Gastrocnemius medialis (tissue), 4 donors: ENCODE measurements at regions not wholly inside any gene's neighbourhood (a gene's known extent, or its start where the extent isn't known, plus 50 kb on each side); places are given as distances from the start of the nearest gene placed in this dataset.

Experiments
- POLR2A ChIP-seq, 2 donors: fragments of 450-650 bp; IDR thresholded peaks; one replicate each; pipeline ENCODE4 v1.6.1; 2017; ENCODE audit warnings: antibody characterized with exemption in 2 of 2, mild to moderate bottlenecking in 2 of 2, moderate library complexity in 2 of 2
- TF ChIP-seq, protein P1 (sequence below), 5 experiments: fragments of 450-650 bp in 3 of 5; fragments of 200-600 bp in 2 of 5; sonication (generic) in 2 of 5; IDR thresholded peaks in 4 of 5; conservative IDR thresholded peaks in 1 of 5; 1 replicate in 4 of 5; 2 replicates in 1 of 5; pipeline ENCODE4 v1.5.1; 2016 to 2019; ENCODE audit warnings: antibody characterized with exemption in 5 of 5, mild to moderate bottlenecking in 3 of 5, moderate library complexity in 3 of 5

- TF ChIP-seq, protein P1, sequence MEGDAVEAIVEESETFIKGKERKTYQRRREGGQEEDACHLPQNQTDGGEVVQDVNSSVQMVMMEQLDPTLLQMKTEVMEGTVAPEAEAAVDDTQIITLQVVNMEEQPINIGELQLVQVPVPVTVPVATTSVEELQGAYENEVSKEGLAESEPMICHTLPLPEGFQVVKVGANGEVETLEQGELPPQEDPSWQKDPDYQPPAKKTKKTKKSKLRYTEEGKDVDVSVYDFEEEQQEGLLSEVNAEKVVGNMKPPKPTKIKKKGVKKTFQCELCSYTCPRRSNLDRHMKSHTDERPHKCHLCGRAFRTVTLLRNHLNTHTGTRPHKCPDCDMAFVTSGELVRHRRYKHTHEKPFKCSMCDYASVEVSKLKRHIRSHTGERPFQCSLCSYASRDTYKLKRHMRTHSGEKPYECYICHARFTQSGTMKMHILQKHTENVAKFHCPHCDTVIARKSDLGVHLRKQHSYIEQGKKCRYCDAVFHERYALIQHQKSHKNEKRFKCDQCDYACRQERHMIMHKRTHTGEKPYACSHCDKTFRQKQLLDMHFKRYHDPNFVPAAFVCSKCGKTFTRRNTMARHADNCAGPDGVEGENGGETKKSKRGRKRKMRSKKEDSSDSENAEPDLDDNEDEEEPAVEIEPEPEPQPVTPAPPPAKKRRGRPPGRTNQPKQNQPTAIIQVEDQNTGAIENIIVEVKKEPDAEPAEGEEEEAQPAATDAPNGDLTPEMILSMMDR (IDR thresholded peaks at IDR 0.05 in 4 of 5, conservative IDR thresholded peaks at IDR 0.05 in 1 of 5): no peak
- no peak for TF ChIP-seq POLR2A (IDR thresholded peaks at IDR 0.05)
These were observed 1287.6 kb upstream of the ZEB2 start for GRCh38 chr2:145807554-145807953.
